Middle frontal gyrus (tissue), 1 donor: ENCODE measurements at regions not wholly inside any gene's neighbourhood (a gene's known extent, or its start where the extent isn't known, plus 50 kb on each side); places are given as distances from the start of the nearest gene placed in this dataset.
"Not testable (repeated sequence)": the region's sequence is repeated elsewhere in the genome, so short reads cannot be mapped to it uniquely, and the experiment has no call there.

ENCODE experiments used
- DNase-seq: peaks from one replicate; pipeline ENCODE4 v3.0.0-alpha.2; 2015; ENCODE audit warnings: low spot score; ENCODE audit errors: extremely low spot score

- no peak for DNase-seq
Measured at GRCh38 chr9:74412236-74412979, 84.7 kb upstream of the RORB start.

- no peak for DNase-seq
Measured at GRCh38 chr9:74413876-74414275, 83.3 kb upstream of the RORB start.

- no peak for DNase-seq
Measured at GRCh38 chr9:74414325-74414724, 82.8 kb upstream of the RORB start.

GRCh38 chr9:74415995-74416394, 81.1 kb upstream of the RORB start:
- no peak for DNase-seq

DNA sequence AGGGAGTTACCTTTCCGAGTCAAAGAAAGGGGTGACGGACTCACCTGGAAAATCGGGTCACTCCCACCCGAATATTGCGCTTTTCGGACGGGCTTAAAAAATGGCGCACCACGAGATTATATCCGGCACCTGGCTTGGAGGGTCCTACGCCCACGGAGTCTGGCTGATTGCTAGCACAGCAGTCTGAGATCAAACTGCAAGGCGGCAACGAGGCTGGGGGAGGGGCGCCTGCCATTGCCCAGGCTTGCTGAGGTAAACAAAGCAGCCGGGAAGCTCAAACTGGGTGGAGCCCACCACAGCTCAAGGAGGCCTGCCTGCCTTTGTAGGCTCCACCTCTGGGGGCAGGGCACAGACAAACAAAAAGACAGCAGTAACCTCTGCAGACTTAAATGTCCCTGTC, 72.6 kb upstream of the RORB start:
- DNase-seq = not testable (repeated sequence)

DNA sequence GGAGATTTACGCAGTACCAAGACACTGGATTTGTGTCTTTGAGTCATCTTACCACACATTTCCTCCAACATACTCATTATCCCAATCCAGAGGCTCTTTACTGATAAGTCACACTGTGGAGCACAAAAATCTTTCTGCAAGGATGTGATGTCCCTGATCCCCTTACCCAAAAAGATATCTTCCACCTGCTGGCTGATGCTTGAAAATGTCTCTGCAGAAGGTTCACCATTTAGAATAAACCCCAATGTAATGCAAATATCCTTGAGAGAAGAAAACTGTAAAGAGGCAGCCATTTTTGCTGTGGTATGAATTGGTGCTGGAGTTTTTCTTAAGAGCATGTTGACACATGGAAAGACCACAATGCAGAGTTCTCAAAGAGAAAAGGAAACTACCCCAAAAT, 65.7 kb upstream of the RORB start:
- no peak for DNase-seq

DNA sequence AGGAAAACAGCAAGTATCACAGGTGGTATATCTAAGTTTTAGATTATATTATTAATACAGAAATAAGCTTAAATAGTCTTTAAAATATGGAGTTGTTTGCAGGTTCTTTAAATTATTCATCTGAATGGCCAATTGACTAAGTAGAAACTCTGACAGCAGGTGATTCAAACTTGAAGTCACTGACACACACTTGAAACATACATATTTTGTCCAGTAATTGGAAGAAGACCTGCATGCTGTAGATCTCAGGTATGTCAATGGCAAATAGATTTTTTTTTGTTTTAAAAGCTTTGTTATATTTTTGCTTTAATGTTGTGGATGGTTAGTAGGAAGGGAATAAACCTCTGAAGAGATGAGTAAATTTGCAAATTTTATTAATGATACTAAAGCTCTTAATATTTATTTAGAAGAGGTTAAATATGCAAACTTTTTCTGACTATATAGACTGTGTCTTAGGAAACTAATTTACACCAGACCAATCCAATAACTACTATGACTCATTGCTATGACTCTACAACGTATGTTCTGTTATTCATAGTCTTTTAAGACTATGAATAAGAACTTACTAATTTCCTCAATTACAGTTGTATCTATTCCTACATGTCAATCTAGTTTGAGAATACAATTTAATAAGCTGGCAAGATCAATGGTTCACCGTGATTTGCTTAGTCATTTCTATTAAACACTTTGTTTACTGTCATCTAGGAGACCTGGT, 53.9 kb upstream of the RORB start:
- no peak for DNase-seq

- DNase-seq = no peak
Measured at GRCh38 chr9:74444369-74444768, 52.8 kb upstream of the RORB start.
